Coronary artery (tissue), 2 donors: ENCODE measurements at regions not wholly inside any gene's neighbourhood (a gene's known extent, or its start where the extent isn't known, plus 50 kb on each side); places are given as distances from the start of the nearest gene placed in this dataset.

ENCODE experiments used
- DNase-seq: peaks from one replicate; pipeline ENCODE4 v3.0.0-alpha.2; 2017; ENCODE audit warnings: low spot score
- H3K27ac ChIP-seq, 2 donors: fragments of 200-600 bp; sonication (generic); one replicate each; pipeline ENCODE4 v1.5.1; 2016 to 2019
- H3K4me3 ChIP-seq: fragments of 200-600 bp; sonication (generic); 2 replicates; pipeline ENCODE4 v1.5.1; 2016; ENCODE audit warnings: mild to moderate bottlenecking, moderate library complexity
- CTCF ChIP-seq: fragments of 200-600 bp; sonication (generic); IDR thresholded peaks from one replicate; pipeline ENCODE4 v1.5.1; 2019; ENCODE audit warnings: antibody characterized with exemption

GRCh38 chr13:73935991-73936390 is 198.2 kb downstream of the KLF12 start:
- Histone ChIP-seq H3K4me3 (no peak overlapping the region), H3K27ac (no peak overlapping the region)
- no peak for DNase-seq
- TF ChIP-seq CTCF = no peak

GRCh38 chr13:73934771-73935170 is 199.4 kb downstream of the KLF12 start:
- Histone ChIP-seq H3K27ac (no peak overlapping the region), H3K4me3 (no peak overlapping the region)
- no peak for DNase-seq
- TF ChIP-seq CTCF = no peak

- H3K27ac ChIP-seq = no peak overlapping the region
- DNase-seq = no peak
- TF ChIP-seq CTCF = no peak
- H3K4me3 ChIP-seq = no peak overlapping the region
Measured at GRCh38 chr13:73934215-73934641, 200.0 kb downstream of the KLF12 start.

- no peak for DNase-seq
- no peak for TF ChIP-seq CTCF
Measured at GRCh38 chr13:73933795-73934194, 200.4 kb downstream of the KLF12 start.

GRCh38 chr13:73932091-73932490 is 202.1 kb downstream of the KLF12 start:
- Histone ChIP-seq H3K27ac (no peak overlapping the region), H3K4me3 (no peak overlapping the region)
- DNase-seq = no peak
- TF ChIP-seq CTCF = no peak

More at GRCh38 chr13:73933795-73934194, 200.4 kb downstream of the KLF12 start:
- Histone ChIP-seq H3K4me3 (no peak overlapping the region), H3K27ac (no peak overlapping the region)

- DNase-seq = no peak
- H3K4me3 ChIP-seq = no peak overlapping the region
- H3K27ac ChIP-seq = no peak overlapping the region
- no peak for TF ChIP-seq CTCF
Measured at GRCh38 chr13:73929287-73929932, 204.8 kb downstream of the KLF12 start.

- DNase-seq = no peak
- H3K27ac ChIP-seq = no peak overlapping the region
- no peak for TF ChIP-seq CTCF
- H3K4me3 ChIP-seq = no peak overlapping the region
Measured at GRCh38 chr13:73924607-73925006, 209.6 kb downstream of the KLF12 start.
